IMR-90 (cell line): ENCODE measurements at regions not wholly inside any gene's neighbourhood (a gene's known extent, or its start where the extent isn't known, plus 50 kb on each side); places are given as distances from the start of the nearest gene placed in this dataset.

Experiments
- ATAC-seq: fragments of 200-7000 bp; cut with Tn5 transposase; 2 replicates; pipeline ENCODE4 v1.9.1; 2020; ENCODE audit warnings: low read depth, mild to moderate bottlenecking, moderate library complexity
- BruUV-seq: library from RNA; stranded (reverse); fragments of 400-500 nt; replicated peaks from 2 replicates; lab custom pipeline; 2021; lab: Mats Ljungman, UMichigan
- CTCF ChIA-PET: fragments of 300-600 bp; formaldehyde crosslinking; extraction: SDS; loops from one replicate; lab custom pipeline; 2021; ENCODE audit warnings: antibody characterized with exemption; lab: Yijun Ruan, JAX
- POLR2A ChIA-PET: fragments of 300-600 bp; sonication (Branson Sonifier 250); formaldehyde crosslinking; loops from one replicate; lab custom pipeline; 2022; ENCODE audit warnings: antibody characterized with exemption; ENCODE audit not compliant: unreplicated experiment; lab: Charles Lee
- DNase-seq: peaks from one replicate; pipeline ENCODE4 v3.0.0; 2013
- H2AFZ ChIP-seq: replicated peaks from 2 replicates; pipeline ENCODE3; 2013; ENCODE audit warnings: low read length, mild to moderate bottlenecking; ENCODE audit not compliant: poor library complexity
- H2AK5ac ChIP-seq: 2 replicates; pipeline ENCODE4 v1.6.1; 2013; ENCODE audit warnings: low read depth, low read length, inconsistent platforms
- H2AK9ac ChIP-seq: replicated peaks from 2 replicates; pipeline ENCODE3; 2013; ENCODE audit warnings: mild to moderate bottlenecking, low read depth, low read length, moderate library complexity; ENCODE audit not compliant: poor library complexity
- H2BK120ac ChIP-seq: 2 replicates; pipeline ENCODE4 v1.6.1; 2013; ENCODE audit warnings: low read depth, low read length, inconsistent platforms
- H2BK15ac ChIP-seq: 3 replicates; pipeline ENCODE4 v1.6.1; 2013; ENCODE audit warnings: low read depth, low read length, inconsistent platforms
- H2BK20ac ChIP-seq: 2 replicates; pipeline ENCODE4 v1.6.1; 2013; ENCODE audit warnings: low read depth, mild to moderate bottlenecking, inconsistent platforms, low read length, moderate library complexity
- H2BK5ac ChIP-seq: 2 replicates; pipeline ENCODE4 v1.6.1; 2013; ENCODE audit warnings: mild to moderate bottlenecking, low read depth, low read length, inconsistent platforms; ENCODE audit not compliant: poor library complexity, severe bottlenecking
- H3K14ac ChIP-seq: replicated peaks from 2 replicates; pipeline ENCODE4 v1.6.1; 2013; ENCODE audit warnings: low read depth, low read length, inconsistent platforms
- H3K18ac ChIP-seq: 2 replicates; pipeline ENCODE4 v1.6.1; 2013; ENCODE audit warnings: low read depth, low read length, control low read depth
- H3K23ac ChIP-seq: 2 replicates; pipeline ENCODE4 v1.6.1; 2013; ENCODE audit warnings: low read depth, low read length, inconsistent platforms
- H3K27ac ChIP-seq: 2 replicates; pipeline ENCODE4 v1.5.1; 2013; ENCODE audit warnings: mild to moderate bottlenecking, control low read depth, low read length; ENCODE audit not compliant: insufficient read depth
- H3K27me3 ChIP-seq: 2 replicates; pipeline ENCODE4 v1.6.1; 2013; ENCODE audit warnings: low read length; ENCODE audit not compliant: control insufficient read depth, insufficient read depth
- H3K36me3 ChIP-seq: 2 replicates; pipeline ENCODE4 v1.6.1; 2013; ENCODE audit warnings: low read length, mixed read lengths; ENCODE audit not compliant: control insufficient read depth, insufficient read depth
- H3K4ac ChIP-seq: 2 replicates; pipeline ENCODE4 v1.6.1; 2013; ENCODE audit warnings: low read depth, low read length, inconsistent platforms
- H3K4me1 ChIP-seq: 2 replicates; pipeline ENCODE4 v1.6.1; 2013; ENCODE audit warnings: low read length, mixed read lengths; ENCODE audit not compliant: control insufficient read depth, insufficient read depth
- H3K4me2 ChIP-seq: 2 replicates; pipeline ENCODE4 v1.6.1; 2013; ENCODE audit warnings: low read depth, mild to moderate bottlenecking, control low read depth, low read length, moderate library complexity
- H3K4me3 ChIP-seq: 2 replicates; pipeline ENCODE4 v1.5.1; 2013; ENCODE audit warnings: low read depth, mild to moderate bottlenecking, control low read depth, low read length, moderate library complexity; ENCODE audit not compliant: insufficient read depth
- H3K56ac ChIP-seq: 2 replicates; pipeline ENCODE4 v1.6.1; 2013; ENCODE audit warnings: low read length, inconsistent platforms; ENCODE audit not compliant: insufficient read depth; ENCODE audit errors: extremely low read depth
- H3K79me1 ChIP-seq, 2 experiments: 2 replicates each; pipeline ENCODE4 v1.6.1; 2013; ENCODE audit warnings: low read length in 2 of 2, inconsistent platforms in 1 of 2, low read depth in 1 of 2
- H3K9ac ChIP-seq: 2 replicates; pipeline ENCODE4 v1.6.1; 2013; ENCODE audit warnings: low read depth, low read length, control low read depth
- H3K9me1 ChIP-seq: 2 replicates; pipeline ENCODE4 v1.6.1; 2013; ENCODE audit warnings: low read length, inconsistent platforms; ENCODE audit not compliant: insufficient read depth
- H3K9me3 ChIP-seq: 2 replicates; pipeline ENCODE4 v1.6.1; 2013; ENCODE audit warnings: low read length; ENCODE audit not compliant: control insufficient read depth, insufficient read depth
- H4K20me1 ChIP-seq: 2 replicates; pipeline ENCODE4 v1.6.1; 2013; ENCODE audit warnings: low read length, inconsistent platforms; ENCODE audit not compliant: insufficient read depth
- H4K5ac ChIP-seq: 2 replicates; pipeline ENCODE4 v1.6.1; 2013; ENCODE audit warnings: mild to moderate bottlenecking, low read depth, low read length, control low read depth
- H4K8ac ChIP-seq, 2 experiments: 2 replicates each; pipeline ENCODE4 v1.6.1; 2013; ENCODE audit warnings: low read depth in 2 of 2, low read length in 2 of 2, control low read depth in 1 of 2, inconsistent platforms in 1 of 2
- H4K91ac ChIP-seq: 2 replicates; pipeline ENCODE4 v1.6.1; 2013; ENCODE audit warnings: low read depth, low read length, inconsistent platforms; ENCODE audit not compliant: insufficient read depth
- NFE2L2 ChIP-seq: fragments of 150-350 bp; IDR thresholded peaks from 2 replicates; pipeline ENCODE4 v1.6.1; 2016; ENCODE audit warnings: low read depth, mild to moderate bottlenecking, low read length
- POLR2A ChIP-seq: IDR thresholded peaks from 2 replicates; pipeline ENCODE4 v1.6.1; 2012; ENCODE audit warnings: mild to moderate bottlenecking, low read depth, low read length
- WGBS, 2 experiments: methylation state at CpG; one replicate each; pipeline versions ENCODE4 v1.1.5 to v1.1.7; 2013; ENCODE audit warnings: missing lambda C conversion rate in 2 of 2; ENCODE audit not compliant: insufficient read length in 1 of 2; ENCODE audit errors: extremely low coverage in 2 of 2; 5-methylcytosine and 5-hydroxymethylcytosine counted together
- dilution Hi-C: fragments of 300-500 bp; cut with HindIII; formaldehyde crosslinking; loops from one replicate; pipeline ENCODE4 v1.14.3; 2018; ENCODE audit warnings: low sequenced_read_pairs; ENCODE audit not compliant: unreplicated experiment
- in situ Hi-C: fragments of 300-500 bp; cut with MboI; formaldehyde crosslinking; loops from 3 replicates; pipeline ENCODE4 v1.14.3; 2019; ENCODE audit warnings: low sequenced_read_pairs, inconsistent platforms, mixed read lengths
- intact Hi-C: fragments of 100-400 bp; cut with micrococcal nuclease; formaldehyde crosslinking; loops from 2 replicates; pipeline ENCODE4 v1.10.0; 2022

DNA sequence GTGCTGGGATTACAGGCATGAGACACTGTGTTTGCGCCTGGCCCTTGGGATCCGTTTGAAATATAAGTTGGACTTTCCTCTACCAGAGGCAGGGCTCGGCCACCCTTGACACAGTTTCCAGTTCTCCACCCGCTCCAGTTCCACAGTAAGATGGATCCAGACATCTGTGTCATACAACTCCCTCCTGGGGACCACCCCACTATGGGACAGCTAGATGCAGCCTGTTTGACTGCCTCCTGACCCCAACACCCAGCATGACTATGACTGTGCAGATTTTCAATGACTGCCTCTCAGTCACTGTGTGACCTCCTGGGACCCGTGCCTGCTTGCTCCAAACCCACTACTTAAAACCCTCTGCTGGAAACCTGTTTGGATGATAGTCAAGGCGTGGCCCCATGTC is 166.7 kb downstream of the IRF8 start:
- dilution Hi-C loops: no loop called here
- no peak for TF ChIP-seq POLR2A
- peak; percentile 72; the same call in 1 of the 2 replicates for TF ChIP-seq NFE2L2

More for the DNA sequence above, 166.7 kb downstream of the IRF8 start:
- H3K4me2 ChIP-seq: no peak overlapping the region
- no peak overlapping the region for H3K23ac ChIP-seq
- no peak overlapping the region; the same call in 1 of the 2 replicates for H2AK5ac ChIP-seq
- H2BK120ac ChIP-seq: no peak overlapping the region
- H3K9ac ChIP-seq: no peak overlapping the region
- H3K4me1 ChIP-seq: no peaks in the 10 kb centered on the region
- intact Hi-C loops: no loop called here
- ChIA-PET CTCF (no interaction called here), POLR2A (no interaction called here)
- in situ Hi-C loops: no loop called here
- no peak overlapping the region for H2BK5ac ChIP-seq
- no peak overlapping the region for H4K91ac ChIP-seq
- ATAC-seq (no peak), DNase-seq (no peak)
- WGBS, 2 experiments: no CpG with 5 or more reads among the region's 6 CpGs
- no TSS peak for BruUV-seq
- no peak overlapping the region for H2AFZ ChIP-seq
- H3K9me3 ChIP-seq: no peaks in the 10 kb centered on the region
- H3K14ac ChIP-seq: no peak overlapping the region
- no peaks in the 10 kb centered on the region for H4K20me1 ChIP-seq
- peaks cover 26% of the 10 kb centered on the region for H3K27me3 ChIP-seq
- H3K4me3 ChIP-seq: no peak overlapping the region
- peak overlapping the region; percentile 34; the same call in 1 of the 2 replicates for H2BK20ac ChIP-seq
- no peaks in the 10 kb centered on the region for H3K36me3 ChIP-seq
- no peak overlapping the region for H3K27ac ChIP-seq
- H2AK9ac ChIP-seq: no peak overlapping the region
- H3K18ac ChIP-seq: no peak overlapping the region
- H3K56ac ChIP-seq: no peak overlapping the region
- no peak overlapping the region for H4K5ac ChIP-seq
- no peak overlapping the region for H2BK15ac ChIP-seq
- H3K9me1 ChIP-seq: no peaks in the 10 kb centered on the region; the same call in 1 of the 2 replicates
- H3K4ac ChIP-seq: no peak overlapping the region
- no peak overlapping the region for H4K8ac ChIP-seq
- no peaks in the 10 kb centered on the region for H3K79me1 ChIP-seq
